GM19397 (cell line): ENCODE measurements at regions not wholly inside any gene's neighbourhood (a gene's known extent, or its start where the extent isn't known, plus 50 kb on each side); places are given as distances from the start of the nearest gene placed in this dataset.

Experiments used
- ATAC-seq: cut with Tn5 transposase; IDR thresholded peaks from one replicate; pipeline ENCODE4 v1.9.1; 2021; ENCODE audit warnings: mild to moderate bottlenecking, moderate library complexity; ENCODE audit not compliant: unreplicated experiment

DNA sequence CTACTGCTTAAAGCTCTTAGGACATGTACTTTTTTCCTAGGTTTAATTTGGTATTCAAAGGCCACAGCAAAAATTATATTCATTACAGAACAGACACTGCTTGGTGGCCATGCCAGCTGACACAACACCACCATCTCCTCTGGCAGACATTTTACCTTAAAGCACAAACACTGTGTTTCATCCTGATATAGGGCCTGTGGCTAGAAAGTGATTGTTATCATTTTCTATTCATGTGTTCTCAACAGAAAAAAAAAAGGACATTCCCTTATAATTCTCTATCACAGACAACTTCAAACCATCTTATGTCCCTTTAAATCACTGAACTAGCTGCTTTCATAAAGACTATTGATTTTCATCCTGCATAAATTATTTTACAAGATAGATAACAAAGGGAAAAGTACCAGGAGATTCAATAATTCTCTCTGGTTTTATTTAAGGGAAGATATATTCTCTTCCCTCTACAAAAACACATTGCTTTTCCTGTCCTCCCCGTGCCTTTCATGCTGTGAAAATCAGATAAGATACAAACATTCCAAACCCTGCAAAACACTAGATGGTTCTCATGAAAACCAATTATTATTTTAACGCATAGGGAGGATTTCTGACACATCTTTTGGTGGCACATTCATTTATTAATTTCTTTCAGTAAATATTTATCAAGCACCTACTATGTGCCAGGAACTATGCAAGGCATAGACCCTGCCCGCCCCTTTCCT is 139.3 kb upstream of the TMCC3 start:
- no peak for ATAC-seq

DNA sequence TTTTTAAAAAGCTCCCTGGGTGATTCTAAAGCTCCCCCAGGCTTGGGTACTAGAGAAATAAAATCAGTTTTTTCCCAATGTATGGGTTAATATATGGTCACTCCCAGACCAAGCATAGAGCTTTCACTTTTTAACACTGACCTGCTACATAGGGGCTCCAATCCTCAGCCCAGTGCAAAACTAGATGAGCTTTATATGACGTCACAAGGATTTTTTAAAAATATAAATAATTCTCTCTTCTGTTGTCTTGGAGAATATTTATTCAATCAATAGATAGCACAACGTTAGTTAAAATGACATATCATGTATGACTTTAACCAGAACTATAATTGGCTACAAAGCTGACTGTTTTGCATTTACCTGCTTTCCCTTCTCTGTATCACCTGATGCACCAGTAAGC is 137.9 kb upstream of the TMCC3 start:
- ATAC-seq = no peak

DNA sequence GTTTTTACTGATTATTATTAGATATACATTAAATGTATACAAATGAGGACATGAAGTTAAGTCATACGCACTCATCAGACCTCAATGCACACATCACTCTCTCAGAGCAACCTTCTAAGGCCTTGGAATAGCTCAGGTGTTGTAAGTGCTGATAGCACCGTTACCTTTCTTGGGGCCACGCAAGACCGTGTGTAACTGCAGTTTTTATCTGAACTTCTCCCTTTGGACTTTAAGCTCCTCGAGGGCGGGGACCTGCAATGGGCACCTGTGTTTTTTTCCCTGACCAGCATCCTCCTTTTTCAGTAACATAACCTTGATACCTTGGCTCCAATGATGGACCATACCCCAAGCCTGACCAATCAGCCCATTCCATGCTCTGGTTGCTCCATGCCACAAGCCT is 136.5 kb upstream of the TMCC3 start:
- ATAC-seq = no peak

DNA sequence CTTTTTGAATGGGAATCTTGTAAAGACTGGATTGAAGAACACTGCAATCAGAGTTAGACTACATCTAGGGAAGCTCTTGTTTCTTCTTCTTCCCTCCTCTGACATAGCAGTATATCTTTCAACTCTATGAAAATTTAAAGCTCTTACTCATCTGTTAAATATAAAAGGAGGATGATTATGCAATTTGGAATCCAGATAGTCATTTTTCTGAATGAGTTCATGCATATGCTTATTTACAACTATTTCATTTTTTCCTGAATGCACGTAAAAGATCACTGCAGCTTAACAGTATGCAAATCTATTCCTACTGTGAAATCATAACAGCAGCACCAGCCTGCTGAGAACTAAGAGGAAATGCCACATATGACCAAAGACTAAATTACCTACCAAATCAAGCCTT is 133.5 kb upstream of the TMCC3 start:
- no peak for ATAC-seq

DNA sequence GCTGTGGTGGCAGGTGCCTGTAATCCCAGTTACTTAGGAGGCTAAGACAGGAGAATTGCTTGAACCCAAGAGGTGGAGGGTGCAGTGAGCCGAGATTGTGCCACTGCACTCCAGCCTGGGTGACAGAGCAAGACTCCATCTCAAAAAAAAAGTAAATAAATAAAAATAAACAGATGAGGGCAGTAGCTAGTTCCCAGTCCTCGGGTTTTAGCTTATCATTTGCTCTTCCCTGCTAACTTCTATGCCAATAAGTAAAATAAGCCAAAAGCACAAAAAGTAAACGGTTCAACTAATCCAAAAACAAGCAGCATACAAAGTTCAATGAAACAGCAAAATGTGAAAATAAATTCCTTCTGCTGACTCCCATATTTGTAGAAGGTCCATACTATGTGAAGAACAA is 133.0 kb upstream of the TMCC3 start:
- no peak for ATAC-seq

DNA sequence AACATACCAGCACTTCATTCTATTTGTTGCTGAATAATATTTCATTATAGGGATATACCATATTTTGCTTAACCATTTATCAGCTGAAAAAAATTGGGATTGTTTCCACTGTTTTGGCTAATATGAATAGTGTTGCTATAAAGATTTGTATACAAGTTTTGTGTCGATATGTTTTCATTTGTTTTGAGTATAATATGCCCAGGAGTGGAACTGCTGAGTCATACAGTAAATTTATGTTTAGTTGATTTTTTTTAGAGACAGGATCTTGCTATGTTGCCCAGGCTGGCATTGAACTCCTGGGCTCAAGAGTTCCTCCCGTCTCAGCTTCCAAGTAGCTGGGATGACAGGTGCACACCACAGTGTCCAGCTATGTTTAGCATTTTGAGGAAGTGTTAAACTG is 131.5 kb upstream of the TMCC3 start:
- no peak for ATAC-seq

DNA sequence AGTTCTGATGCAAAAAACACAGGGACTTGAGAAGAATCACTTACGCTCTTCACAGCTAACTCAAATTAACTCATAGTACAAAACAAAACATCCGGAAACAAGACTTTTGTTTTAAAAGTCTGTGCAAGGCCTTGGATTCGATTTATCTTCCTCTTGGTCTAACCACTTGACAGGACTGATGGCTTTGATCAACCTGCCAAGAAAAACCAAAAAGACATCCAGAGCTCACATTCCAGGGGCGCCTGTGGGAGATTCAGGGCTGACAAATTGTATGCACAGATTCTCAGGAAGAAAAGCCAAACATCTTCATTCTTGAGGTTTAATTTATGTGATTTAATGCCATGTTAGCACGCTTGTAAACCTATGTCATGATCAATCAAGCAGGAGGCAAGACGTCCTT is 129.1 kb upstream of the TMCC3 start:
- no peak for ATAC-seq

DNA sequence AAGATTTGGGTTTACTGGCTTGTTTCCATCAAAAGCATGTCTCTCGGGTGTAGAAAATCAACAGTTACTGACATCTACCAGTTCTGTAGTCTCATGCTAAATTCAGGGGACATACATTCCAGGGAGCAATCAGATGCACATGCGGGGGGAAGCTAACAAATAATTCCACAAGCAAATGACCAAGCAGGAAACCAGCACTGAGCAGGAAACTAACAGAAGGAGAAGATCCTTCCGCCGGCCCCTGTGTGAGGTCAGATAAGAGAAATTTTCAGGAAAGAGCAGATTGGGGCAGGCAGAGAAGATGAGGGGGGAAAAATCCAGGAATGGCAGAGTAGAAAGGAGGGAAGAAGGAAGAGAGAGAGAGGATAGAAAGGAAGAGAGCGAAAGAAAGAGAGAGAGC is 127.6 kb upstream of the TMCC3 start:
- no peak for ATAC-seq

DNA sequence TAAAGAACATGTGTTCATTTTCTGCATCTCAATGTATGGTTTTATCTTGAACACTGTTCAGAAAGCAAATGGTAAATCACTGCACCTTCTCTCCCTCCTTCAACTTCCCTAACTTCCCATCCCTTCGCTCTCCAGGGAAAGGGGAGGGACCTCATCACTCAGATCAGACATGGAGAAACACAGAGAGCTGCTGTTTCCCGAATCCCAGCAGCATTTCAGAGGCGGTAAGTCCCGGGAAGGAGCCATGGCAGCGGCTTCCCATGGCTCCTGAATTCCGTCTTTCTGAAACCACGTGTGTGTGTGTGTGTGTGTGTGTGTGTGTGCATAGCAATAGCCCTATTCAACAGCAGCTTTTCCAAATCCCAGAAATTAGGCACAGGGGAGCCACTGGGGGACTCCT is 125.4 kb upstream of the TMCC3 start:
- no peak for ATAC-seq

DNA sequence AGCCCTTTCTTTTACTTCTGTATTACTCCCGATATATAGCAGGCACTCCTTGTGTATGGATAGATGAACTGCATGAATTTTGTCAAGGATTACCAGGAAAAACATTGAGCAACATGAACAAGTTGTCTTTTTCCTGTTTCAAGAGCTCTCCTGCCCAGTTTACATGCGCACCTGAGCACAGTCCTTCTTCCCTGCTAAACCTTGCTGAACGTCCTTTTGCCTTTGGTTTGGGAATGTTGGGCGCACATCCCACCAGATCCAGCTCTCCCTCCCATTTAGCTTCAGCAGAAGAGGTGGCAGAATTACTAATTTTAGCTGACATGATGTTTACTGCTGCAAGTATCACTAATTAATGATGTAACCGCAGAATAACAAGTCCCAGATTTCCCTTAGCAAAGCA is 121.4 kb upstream of the TMCC3 start:
- ATAC-seq = no peak

DNA sequence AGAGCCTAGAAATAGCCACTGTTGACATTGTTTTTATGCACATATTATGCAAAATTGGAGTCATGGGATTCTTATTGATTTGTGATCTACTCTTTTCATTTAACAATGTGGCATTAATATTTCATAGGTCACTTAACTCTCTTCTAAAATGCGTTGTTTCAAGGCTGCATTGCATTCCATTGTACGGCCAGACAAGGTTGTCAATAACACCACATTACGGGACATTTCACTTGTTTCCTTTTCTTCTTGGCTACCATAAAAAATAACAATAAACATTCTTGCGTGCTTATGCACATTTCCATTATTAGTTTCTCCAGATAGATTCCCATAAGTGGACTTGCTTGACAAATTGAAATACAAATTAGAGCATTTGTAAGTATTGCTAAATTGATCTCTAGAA is 120.8 kb upstream of the TMCC3 start:
- ATAC-seq = no peak

DNA sequence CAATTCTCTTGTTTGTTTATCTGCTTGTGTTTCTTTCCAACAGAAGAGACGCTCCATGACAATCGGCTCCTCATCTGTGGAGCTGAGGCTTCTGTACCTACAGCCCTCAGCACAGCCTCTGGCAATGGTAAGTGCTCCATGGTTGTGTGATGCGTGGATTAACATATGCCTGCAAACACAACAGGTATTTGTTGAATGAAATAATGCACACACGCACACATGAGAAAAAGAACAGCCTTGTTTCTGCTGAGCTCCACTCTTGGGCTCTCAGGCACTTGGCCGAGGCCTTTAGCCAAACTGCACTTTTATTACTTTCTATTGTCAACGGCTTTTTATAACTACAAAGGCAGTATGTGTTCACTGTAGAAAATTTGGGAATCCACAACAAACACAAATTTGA is 120.4 kb upstream of the TMCC3 start:
- ATAC-seq = no peak

DNA sequence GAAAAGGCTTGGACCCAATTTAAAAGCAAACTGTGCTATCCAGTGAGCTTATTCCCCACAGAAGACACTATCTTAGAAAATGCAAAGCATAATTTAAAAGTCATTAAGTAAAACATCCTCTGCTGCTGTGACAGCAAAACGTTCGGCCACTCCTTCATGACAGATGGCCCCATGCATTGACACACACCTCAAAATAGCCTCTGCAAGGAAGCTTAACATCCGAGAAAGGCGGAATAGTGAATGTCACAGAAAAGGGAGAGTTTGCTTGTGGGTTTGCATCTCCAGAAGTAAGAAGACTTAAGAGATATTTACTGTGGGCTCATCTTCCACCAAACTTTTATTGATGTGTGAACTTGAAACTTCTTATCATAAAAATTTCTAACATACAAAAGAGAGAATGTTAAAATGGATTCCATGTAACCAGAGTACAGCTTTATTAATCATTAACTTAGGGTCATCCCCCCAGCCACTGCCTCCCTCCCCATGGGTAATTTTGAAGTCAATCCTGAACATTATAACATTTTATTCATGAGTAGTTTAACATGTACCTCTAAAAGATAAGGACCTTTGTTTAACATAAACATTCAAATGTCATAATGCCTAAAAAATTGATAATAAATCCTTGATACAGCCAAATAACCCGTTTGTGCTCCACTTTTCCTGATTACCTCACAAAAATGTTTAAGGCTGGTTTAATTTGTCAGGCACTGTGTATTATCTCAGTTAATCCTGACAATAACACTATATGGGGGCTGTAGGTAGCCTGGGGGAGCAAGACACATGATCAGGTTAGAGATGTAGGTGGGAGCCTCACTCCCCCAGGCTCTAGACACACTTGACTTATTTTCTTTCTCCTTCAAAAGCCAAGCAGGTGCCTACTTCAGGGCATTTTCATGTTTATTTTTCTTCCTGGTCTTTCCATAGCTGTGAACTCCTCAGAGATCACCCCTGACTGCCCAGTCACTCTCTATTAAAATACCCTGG is 119.7 kb upstream of the TMCC3 start:
- no peak for ATAC-seq

DNA sequence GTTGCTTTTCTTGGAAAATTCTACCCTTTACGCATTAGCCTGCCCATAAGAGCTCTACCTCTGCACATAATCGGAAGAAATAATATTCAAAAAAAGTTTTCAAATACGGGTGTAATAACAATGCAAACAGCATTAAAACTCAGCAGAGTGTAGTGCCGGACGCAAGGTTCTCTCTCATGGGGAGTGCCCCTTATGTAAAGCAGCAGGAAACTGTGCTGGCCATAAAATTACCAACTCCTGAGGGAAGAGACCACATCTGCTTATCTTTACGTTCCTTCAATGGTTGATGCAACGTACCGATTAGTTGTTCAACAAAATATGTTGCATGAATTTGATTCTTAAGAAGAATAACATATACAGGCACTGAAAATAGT is 118.7 kb upstream of the TMCC3 start:
- peak; percentile 88 for ATAC-seq

DNA sequence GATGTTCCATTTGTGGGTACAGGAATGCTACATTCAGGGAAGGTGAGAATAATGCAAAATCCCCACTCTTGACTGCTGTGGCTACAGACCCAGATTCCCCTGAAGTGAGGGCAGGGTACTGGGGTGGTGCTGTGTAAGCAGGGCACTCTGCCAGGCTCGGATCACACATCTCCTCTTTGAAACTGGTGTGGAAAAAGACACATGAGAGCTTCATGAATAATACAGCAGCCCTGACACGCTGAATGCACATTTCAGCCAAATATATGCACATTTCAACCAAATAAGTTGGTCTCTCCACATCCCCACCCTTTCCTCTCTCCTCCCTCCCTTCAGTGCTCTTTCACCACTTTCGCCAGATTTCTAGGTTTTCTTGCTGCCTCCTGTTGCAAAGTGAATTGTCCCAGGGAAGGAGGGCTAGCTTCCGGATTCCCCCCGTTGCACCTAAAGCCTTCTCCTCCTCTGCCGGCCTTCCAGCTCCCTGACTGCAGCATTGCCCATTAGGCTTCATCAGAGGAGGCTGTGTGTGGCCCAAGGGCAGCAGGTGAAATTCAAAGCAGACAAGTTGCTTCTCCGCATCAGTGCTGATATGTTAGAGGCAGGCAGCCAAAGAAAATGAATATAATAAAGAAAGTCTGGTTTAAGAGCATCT is 118.2 kb upstream of the TMCC3 start:
- ATAC-seq = peak; percentile 56

DNA sequence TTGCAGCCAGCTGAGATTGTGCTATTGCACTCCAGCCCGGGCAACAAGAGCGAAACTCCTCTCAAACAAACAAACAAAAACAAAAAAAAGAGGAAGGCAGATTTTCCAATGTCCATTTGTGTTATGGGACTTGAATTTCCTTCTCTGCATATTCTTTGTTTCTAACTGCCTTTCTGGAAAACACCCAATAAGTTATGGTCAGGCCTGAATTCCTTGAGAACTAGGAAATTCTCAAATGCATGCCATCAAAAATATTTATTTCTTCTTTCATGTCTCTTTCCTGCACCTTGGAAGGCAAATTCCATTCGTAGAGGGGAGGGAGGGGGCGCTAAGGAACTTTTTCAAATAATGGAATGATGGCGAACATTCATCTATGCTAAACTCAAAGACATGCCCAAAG is 117.6 kb upstream of the TMCC3 start:
- no peak for ATAC-seq

DNA sequence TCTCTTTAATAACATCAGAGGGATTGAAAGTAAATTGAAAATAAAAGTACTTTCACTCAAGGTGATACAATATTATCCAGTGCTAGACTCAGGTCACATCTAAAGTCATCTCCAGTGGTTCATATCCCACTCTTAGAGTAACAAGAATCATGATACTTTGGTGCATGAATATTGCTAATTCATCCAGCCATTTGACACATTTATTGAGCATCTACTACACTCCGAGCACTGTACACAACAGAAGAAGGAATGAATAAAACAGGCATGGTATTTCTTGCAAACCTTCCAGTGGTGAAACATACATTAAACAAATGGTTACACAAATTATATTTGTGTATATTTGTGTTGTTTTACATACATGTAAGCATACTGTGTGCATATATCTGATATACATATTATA is 116.0 kb upstream of the TMCC3 start:
- ATAC-seq = no peak

DNA sequence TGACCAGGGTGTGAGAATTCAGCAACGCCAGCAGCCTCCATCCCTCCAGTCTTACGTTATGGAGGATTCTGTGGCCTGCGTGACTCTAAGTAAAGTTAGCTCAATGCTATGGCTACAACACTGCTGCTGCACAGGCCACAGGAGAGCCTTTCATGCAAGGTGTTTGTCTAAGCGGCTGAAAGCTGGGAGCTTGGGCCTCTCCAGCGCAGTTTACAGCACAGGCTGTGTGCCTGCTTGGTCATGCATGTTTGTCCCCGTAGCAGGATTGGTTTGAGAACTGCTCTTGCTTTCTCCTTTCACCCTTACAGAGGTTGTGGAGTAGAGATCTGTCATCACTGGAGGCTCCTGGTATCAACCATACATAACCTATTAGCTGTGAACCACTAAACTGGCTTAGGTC is 113.1 kb upstream of the TMCC3 start:
- ATAC-seq = no peak

DNA sequence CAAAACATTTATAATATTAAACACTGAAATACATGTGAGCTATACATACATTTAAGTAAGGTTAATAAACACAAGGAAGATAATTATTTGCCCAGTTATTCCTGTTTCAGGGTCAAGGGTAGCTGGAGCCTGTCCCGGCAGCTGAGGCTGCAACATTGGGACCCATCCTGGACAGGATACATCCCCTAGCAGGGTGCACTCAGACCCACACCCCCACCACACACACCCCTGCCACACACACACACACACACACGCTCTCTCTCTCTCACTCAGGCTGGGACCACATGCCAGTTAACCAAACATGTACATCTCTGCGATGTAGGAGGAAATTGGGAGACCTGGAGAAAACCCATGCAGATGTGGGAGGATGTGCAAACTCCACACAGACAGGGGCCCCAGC is 112.6 kb upstream of the TMCC3 start:
- ATAC-seq = no peak

DNA sequence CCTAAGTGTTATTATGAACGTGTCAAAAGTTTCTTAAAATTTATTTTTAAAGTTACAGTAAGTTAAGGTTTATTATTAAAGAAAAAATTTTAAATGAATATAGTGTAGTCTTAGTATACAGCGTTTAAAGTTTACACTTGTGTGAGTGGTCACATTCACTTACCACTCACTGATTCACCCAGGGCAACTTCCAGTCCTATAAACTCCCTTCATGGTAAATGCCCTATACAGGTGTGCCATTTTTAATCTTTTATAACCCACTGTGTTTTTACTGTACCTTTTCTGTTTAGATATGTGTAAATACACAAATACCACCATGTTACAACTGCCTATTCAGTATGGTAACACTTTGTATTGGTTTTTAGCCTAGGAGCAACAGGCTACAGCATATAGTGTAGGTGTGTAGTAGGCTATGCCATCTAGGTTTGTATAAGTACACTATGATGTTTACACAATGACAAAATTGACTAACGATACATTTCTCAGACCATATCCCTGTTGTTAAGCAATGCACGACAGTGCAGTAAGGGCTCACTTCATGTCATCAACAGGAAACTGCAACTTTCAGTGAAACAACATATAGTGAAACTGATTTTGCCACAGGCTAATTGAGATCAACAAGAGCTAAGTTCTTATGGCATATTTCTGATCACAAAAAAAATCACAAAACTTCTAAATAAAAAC is 112.0 kb upstream of the TMCC3 start:
- peak; percentile 78 for ATAC-seq

DNA sequence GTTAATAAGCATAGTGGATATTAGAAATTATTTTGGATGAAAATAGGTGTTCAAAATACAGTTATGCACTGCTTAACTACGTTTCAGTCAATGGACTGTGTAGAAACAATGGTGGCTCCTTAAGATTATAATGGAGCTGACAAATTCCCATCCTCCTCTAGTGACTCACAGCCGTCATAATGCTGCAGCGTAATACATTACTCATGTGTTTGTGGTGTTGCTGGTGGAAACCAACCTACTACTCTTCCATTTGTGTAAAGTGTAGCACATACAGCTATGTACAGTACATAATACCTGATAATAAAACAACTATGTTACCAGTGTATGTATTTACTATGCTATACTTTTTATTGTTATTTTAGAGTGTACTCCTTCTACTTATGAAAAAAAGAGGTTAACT is 111.2 kb upstream of the TMCC3 start:
- ATAC-seq = no peak
